VCaP (cell line): ENCODE measurements at regions not wholly inside any gene's neighbourhood (a gene's known extent, or its start where the extent isn't known, plus 50 kb on each side); places are given as distances from the start of the nearest gene placed in this dataset.

Experiments used
- H3K27ac ChIP-seq: fragments of 450-650 bp; 2 replicates; pipeline ENCODE4 v1.5.1; 2017
- TF ChIP-seq, protein P1 (sequence below): fragments of 450-650 bp; conservative IDR thresholded peaks from 2 replicates; pipeline ENCODE4 v1.5.1; 2017; ENCODE audit warnings: mild to moderate bottlenecking, moderate library complexity

DNA sequence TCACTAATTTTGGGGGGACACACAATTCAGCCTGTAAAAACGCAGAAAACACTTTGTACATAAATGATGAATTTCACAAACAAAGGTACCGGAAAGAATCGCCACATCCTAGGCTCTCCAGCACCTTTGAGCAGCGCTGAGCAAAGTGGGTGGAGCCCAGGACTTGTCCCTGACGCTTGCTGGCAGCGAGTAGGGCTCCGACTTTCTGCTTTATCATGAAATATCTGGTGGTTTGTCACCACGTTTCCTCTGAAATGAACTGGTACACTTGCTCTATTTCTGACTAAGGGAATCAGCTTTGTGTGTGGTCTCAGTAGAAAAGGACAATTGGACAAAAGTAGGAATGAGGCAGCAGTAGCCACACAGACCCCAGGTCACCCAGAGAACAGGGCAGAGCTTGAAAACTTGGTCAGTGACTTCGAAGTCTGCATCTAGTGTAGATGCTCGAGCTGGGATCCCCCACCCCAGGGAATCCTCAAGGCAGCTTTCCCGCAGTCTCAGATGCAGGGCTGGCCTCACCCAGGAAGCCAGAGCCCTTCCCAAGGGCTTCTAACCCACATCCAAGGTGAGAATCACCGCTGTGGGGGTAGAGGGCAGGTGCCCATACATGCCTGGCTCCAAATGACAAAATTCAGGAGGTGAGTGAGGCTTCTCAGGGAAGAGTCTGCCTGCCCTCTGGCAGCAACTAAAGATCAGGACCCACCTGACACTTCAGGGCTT lies 85.3 kb upstream of the SOX1 start:
- TF ChIP-seq, protein P1, sequence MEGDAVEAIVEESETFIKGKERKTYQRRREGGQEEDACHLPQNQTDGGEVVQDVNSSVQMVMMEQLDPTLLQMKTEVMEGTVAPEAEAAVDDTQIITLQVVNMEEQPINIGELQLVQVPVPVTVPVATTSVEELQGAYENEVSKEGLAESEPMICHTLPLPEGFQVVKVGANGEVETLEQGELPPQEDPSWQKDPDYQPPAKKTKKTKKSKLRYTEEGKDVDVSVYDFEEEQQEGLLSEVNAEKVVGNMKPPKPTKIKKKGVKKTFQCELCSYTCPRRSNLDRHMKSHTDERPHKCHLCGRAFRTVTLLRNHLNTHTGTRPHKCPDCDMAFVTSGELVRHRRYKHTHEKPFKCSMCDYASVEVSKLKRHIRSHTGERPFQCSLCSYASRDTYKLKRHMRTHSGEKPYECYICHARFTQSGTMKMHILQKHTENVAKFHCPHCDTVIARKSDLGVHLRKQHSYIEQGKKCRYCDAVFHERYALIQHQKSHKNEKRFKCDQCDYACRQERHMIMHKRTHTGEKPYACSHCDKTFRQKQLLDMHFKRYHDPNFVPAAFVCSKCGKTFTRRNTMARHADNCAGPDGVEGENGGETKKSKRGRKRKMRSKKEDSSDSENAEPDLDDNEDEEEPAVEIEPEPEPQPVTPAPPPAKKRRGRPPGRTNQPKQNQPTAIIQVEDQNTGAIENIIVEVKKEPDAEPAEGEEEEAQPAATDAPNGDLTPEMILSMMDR: no peak
- H3K27ac ChIP-seq: no peak overlapping the region

DNA sequence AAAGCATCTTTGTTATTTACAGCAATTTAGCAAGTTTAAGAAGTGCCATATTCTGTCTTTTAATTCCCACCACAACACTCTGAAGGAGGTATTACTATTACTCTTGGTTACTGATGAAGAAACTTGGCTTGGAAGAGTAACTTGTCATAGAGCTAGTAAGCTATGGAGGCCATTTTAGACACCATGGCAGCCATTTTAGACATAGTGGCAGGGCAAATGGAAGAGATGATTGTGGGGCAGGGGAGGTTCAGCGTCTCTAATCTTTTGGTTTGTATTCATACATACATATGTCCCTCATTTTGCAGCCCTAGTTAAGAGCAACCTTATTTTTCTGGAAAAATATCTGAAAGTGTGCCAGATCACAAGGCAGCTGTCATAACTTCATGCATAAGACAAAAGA lies 82.6 kb upstream of the SOX1 start:
- TF ChIP-seq, protein P1: no peak
- no peak overlapping the region for H3K27ac ChIP-seq

DNA sequence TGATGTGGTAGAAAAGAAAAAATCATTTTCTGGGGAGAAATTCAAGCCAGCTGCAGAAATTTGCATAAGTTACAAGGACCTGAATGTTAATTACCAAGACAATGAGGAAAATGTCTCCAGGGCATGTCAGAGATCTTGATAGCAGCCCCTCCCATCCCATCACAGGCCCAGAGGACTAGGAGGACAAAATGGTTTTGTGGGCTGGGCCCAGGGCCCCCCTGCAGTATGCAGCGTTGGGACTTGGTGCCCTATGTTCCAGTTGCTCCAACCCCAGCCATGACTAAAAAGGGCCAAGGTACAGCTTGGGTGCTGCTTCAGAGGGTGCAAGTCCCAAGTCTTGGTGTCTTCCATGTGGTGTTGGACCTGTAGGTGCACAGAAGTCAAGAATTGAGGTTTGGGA lies 76.6 kb upstream of the SOX1 start:
- TF ChIP-seq, protein P1: no peak
- H3K27ac ChIP-seq: no peak overlapping the region

DNA sequence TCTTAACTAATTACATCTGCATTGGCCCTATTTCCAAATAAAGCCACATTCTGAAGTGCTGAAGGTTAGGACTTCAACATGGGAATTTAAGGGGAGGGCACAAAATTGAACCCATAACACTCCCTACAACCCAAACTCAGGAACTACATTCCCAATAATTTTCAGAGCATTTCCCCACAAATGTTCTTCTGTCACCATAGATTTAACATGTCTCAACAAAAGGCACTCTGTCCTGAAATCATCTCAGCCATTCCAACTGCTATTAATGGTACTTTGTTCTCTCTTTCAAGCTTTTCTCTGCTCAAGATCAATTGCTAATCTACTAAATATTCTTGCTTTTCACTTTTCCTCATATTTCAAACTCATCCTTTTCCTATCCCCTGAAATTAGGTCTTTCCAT lies 74.0 kb upstream of the SOX1 start:
- TF ChIP-seq, protein P1: no peak
- peak overlapping the region; percentile 82 for H3K27ac ChIP-seq

DNA sequence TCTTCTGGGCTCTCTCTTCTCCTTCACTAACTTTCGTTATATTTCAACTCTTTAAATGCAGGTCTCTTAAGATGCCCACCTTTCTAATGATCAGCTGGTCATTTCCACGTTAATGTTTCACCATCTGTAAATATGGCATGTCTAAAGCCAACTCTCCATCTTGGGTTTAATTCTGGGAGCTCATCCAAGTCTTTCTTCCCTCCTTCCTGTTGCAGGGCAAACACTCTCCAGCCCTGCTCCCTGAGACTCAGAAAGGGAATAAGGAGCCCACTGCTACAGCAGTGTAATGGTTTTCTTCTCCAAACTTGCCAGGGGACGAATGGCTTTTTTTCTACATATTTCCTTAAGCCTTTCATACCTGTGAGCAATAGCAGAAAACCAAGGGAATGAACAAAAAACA lies 73.3 kb upstream of the SOX1 start:
- TF ChIP-seq, protein P1: no peak
- H3K27ac ChIP-seq: peak overlapping the region; percentile 82

DNA sequence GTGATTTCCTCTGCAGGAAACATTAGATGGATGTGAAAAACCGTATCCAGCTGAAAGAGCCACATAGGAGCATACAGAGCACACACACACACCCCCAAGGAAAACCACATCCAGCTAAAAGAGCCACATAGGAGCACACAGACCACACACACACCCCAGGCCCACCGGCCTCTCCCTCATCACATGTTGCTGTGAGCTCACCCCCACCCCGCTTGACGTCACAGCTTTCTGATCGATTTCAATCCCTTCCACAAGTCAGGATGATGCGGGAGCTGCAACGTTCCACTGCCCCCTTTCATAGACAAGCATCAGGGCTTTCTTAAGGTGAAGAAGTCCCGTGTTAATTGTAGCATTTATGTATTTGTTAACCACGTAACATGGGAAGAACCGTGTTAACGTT lies 72.4 kb upstream of the SOX1 start:
- TF ChIP-seq, protein P1: no peak
- peak overlapping the region; percentile 82 for H3K27ac ChIP-seq

DNA sequence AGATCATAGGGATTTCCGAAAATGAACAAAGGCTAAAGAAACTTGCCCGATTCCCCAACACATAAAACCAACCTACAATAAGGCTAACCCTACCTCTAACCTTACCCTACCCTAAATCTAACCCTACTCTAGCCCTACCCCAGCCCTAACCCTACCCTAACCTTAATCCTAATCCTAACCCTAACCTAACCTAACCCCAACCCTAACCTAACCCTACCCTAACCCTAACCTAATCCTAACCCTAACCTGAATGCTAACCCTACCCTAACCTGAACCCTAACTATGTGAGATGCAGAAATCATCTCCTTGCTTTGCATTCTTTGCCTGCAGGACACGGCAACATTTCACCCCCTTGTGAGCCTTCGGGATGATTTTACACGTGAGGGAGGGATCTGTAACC lies 67.6 kb upstream of the SOX1 start:
- TF ChIP-seq, protein P1: no peak
- H3K27ac ChIP-seq: no peak overlapping the region
